HG03095 (cell line): ENCODE measurements at regions not wholly inside any gene's neighbourhood (a gene's known extent, or its start where the extent isn't known, plus 50 kb on each side); places are given as distances from the start of the nearest gene placed in this dataset.
"Not testable (repeated sequence)": the region's sequence is repeated elsewhere in the genome, so short reads cannot be mapped to it uniquely, and the experiment has no call there.

ENCODE experiments used
- ATAC-seq: cut with Tn5 transposase; IDR thresholded peaks from one replicate; pipeline ENCODE4 v1.9.1; 2021; ENCODE audit warnings: moderate library complexity; ENCODE audit not compliant: unreplicated experiment

GRCh38 chr15:92751528-92751927 lies 96.0 kb upstream of the FAM174B start:
- no peak for ATAC-seq

GRCh38 chr15:92753591-92753990 lies 98.0 kb upstream of the FAM174B start:
- no peak for ATAC-seq

- ATAC-seq: no peak
Observed at GRCh38 chr15:92763459-92763858, 107.9 kb upstream of the FAM174B start.

- ATAC-seq: not testable (repeated sequence)
Observed at GRCh38 chr15:92768131-92768530, 112.6 kb upstream of the FAM174B start.

GRCh38 chr15:92770641-92771040 lies 115.1 kb upstream of the FAM174B start:
- ATAC-seq: no peak

- ATAC-seq: no peak
Observed at GRCh38 chr15:92772061-92772460, 116.5 kb upstream of the FAM174B start.

- no peak for ATAC-seq
Observed at GRCh38 chr15:92772626-92773244, 117.2 kb upstream of the FAM174B start.

- no peak for ATAC-seq
Observed at GRCh38 chr15:92773340-92773739, 117.8 kb upstream of the FAM174B start.

- ATAC-seq: no peak
Observed at GRCh38 chr15:92779874-92780273, 120.2 kb upstream of the CHD2 start.

GRCh38 chr15:92780843-92781242 lies 119.3 kb upstream of the CHD2 start:
- ATAC-seq: no peak

GRCh38 chr15:92781925-92782453 lies 118.1 kb upstream of the CHD2 start:
- no peak for ATAC-seq

- no peak for ATAC-seq
Observed at GRCh38 chr15:92787116-92787515, 113.0 kb upstream of the CHD2 start.

GRCh38 chr15:92788196-92788595 lies 111.9 kb upstream of the CHD2 start:
- ATAC-seq: no peak

GRCh38 chr15:92788793-92789192 lies 111.3 kb upstream of the CHD2 start:
- ATAC-seq: not testable (repeated sequence)

- ATAC-seq: no peak
Observed at GRCh38 chr15:92796161-92796611, 103.9 kb upstream of the CHD2 start.

- peak; percentile 78 for ATAC-seq
Observed at GRCh38 chr15:92797168-92798052, 102.7 kb upstream of the CHD2 start.

GRCh38 chr15:92800013-92800412 lies 100.1 kb upstream of the CHD2 start:
- ATAC-seq: no peak

- not testable (repeated sequence) for ATAC-seq
Observed at GRCh38 chr15:92800416-92801055, 99.6 kb upstream of the CHD2 start.

- not testable (repeated sequence) for ATAC-seq
Observed at GRCh38 chr15:92801056-92801773, 98.9 kb upstream of the CHD2 start.

GRCh38 chr15:92801774-92802464 lies 98.2 kb upstream of the CHD2 start:
- no peak for ATAC-seq
